HepG2 (cell line): ENCODE measurements at regions not wholly inside any gene's neighbourhood (a gene's known extent, or its start where the extent isn't known, plus 50 kb on each side); places are given as distances from the start of the nearest gene placed in this dataset.

Source experiments
- ATAC-seq: fragments of 200-7000 bp; cut with Tn5 transposase; 3 replicates; pipeline ENCODE4 v1.9.1; 2020; ENCODE audit warnings: mild to moderate bottlenecking, moderate library complexity
- BruUV-seq: library from RNA; stranded (reverse); fragments of 400-500 nt; replicated peaks from 2 replicates; lab custom pipeline; 2021; lab: Mats Ljungman, UMichigan
- CTCF ChIA-PET: fragments of 300-600 bp; formaldehyde crosslinking; extraction: SDS; loops from one replicate; lab custom pipeline; 2021; ENCODE audit warnings: low total read pairs, inconsistent platforms, low intra/inter-chr PET ratio; lab: Yijun Ruan, JAX
- POLR2A ChIA-PET: fragments of 350-600 bp; sonication (Branson Sonifier 250); formaldehyde crosslinking; loops from one replicate; lab custom pipeline; 2020; ENCODE audit warnings: antibody characterized with exemption, inconsistent platforms; lab: Yijun Ruan, JAX
- DNase-seq: peaks from one replicate; pipeline ENCODE4 v3.0.0-alpha.2; 2015; ENCODE audit warnings: low spot score
- FAIRE-seq: peaks from 3 replicates; lab custom pipeline; 2011; peaks lifted over from hg19 to GRCh38; lab: Jason Lieb, UNC
- H2AFZ ChIP-seq: one replicate; pipeline ENCODE4 v1.6.1; 2011; ENCODE audit warnings: low read length, inconsistent platforms
- H3K27ac ChIP-seq: fragments of 300-600 bp; 3 replicates; pipeline ENCODE4 v1.8.0; 2011; ENCODE audit warnings: mixed run types, mild to moderate bottlenecking, mixed read lengths, low read length, inconsistent platforms; ENCODE audit not compliant: insufficient read depth; ENCODE audit errors: extremely low read length
- H3K27me3 ChIP-seq, 2 experiments: fragments of 200-600 bp in 1 of 2; 2 replicates in 1 of 2; 3 replicates in 1 of 2; pipeline versions ENCODE4 v1.6.0 to v1.8.0; 2011; ENCODE audit warnings: low read length in 2 of 2, mild to moderate bottlenecking in 2 of 2, moderate library complexity in 2 of 2, inconsistent platforms in 1 of 2; ENCODE audit not compliant: insufficient read depth in 2 of 2, control insufficient read depth in 1 of 2
- H3K36me3 ChIP-seq, 2 experiments: fragments of 200-600 bp in 1 of 2; replicated peaks in 1 of 2; 2 replicates in 1 of 2; 3 replicates in 1 of 2; pipeline versions ENCODE4 v1.5.1 to v1.8.0; 2011; ENCODE audit warnings: low read length in 2 of 2, inconsistent platforms in 1 of 2; ENCODE audit not compliant: insufficient read depth in 2 of 2, control insufficient read depth in 1 of 2
- H3K4me1 ChIP-seq: 2 replicates; pipeline ENCODE4 v1.5.1; 2012; ENCODE audit warnings: low read length, inconsistent platforms; ENCODE audit not compliant: insufficient read depth
- H3K4me2 ChIP-seq: 2 replicates; pipeline ENCODE4 v1.6.0; 2011; ENCODE audit warnings: low read depth, low read length, inconsistent platforms
- H3K4me3 ChIP-seq, 3 experiments: fragments of 200-600 bp in 1 of 3; sonication (generic), shearing (Covaris generic) in 1 of 3; replicated peaks in 1 of 3; 2 replicates each; pipeline ENCODE4 v1.5.1; 2011 to 2016; ENCODE audit warnings: low read length in 3 of 3, inconsistent platforms in 2 of 3, low read depth in 2 of 3, mild to moderate bottlenecking in 2 of 3, control low read depth in 1 of 3, mixed read lengths in 1 of 3; ENCODE audit not compliant: insufficient read depth in 1 of 3
- H3K79me2 ChIP-seq: one replicate; pipeline ENCODE4 v1.6.1; 2011; ENCODE audit warnings: low read length, inconsistent platforms; ENCODE audit not compliant: insufficient read depth
- H3K9ac ChIP-seq: 2 replicates; pipeline ENCODE4 v1.6.0; 2011; ENCODE audit warnings: mild to moderate bottlenecking, low read depth, low read length, inconsistent platforms; ENCODE audit not compliant: insufficient read depth
- H3K9me3 ChIP-seq: 2 replicates; pipeline ENCODE4 v1.5.1; 2012; ENCODE audit warnings: mild to moderate bottlenecking, low read length
- H4K20me1 ChIP-seq: 2 replicates; pipeline ENCODE4 v1.6.0; 2011; ENCODE audit warnings: inconsistent platforms, mild to moderate bottlenecking, low read length, moderate library complexity; ENCODE audit not compliant: insufficient read depth
- GATA4 ChIP-seq: sonication (generic); IDR thresholded peaks from 2 replicates; pipeline ENCODE4 v1.6.1; 2016; ENCODE audit warnings: antibody characterized with exemption, low read depth, borderline replicate concordance
- KLF15 ChIP-seq: sonication (generic); formaldehyde crosslinking; IDR thresholded peaks from 2 replicates; pipeline ENCODE4 v1.8.1; 2023; ENCODE audit warnings: borderline replicate concordance, mild to moderate bottlenecking, inconsistent platforms, missing genetic modification reagents, mixed read lengths
- PAWR ChIP-seq: sonication (generic); formaldehyde crosslinking; IDR thresholded peaks from 2 replicates; pipeline ENCODE4 v1.4.0; 2020; ENCODE audit warnings: missing genetic modification reagents, mild to moderate bottlenecking, borderline replicate concordance
- RARG ChIP-seq: sonication (generic); formaldehyde crosslinking; IDR thresholded peaks from 2 replicates; pipeline ENCODE4 v1.4.0; 2020; ENCODE audit warnings: low read depth, mild to moderate bottlenecking, missing genetic modification reagents
- RELA ChIP-seq: sonication (generic); formaldehyde crosslinking; IDR thresholded peaks from 2 replicates; pipeline ENCODE4 v1.4.0; 2020; ENCODE audit warnings: missing genetic modification reagents
- SP2 ChIP-seq: sonication (generic); formaldehyde crosslinking; IDR thresholded peaks from 2 replicates; pipeline ENCODE4 v1.5.1; 2020; ENCODE audit warnings: mild to moderate bottlenecking, missing genetic modification reagents
- XRCC5 ChIP-seq: fragments of 200-400 bp; formaldehyde crosslinking; optimal IDR thresholded peaks from 2 replicates; pipeline ENCODE3; 2017; ENCODE audit warnings: mild to moderate bottlenecking, low read length
- ZNF136 ChIP-seq: sonication (generic); formaldehyde crosslinking; IDR thresholded peaks from 2 replicates; pipeline ENCODE4 v1.8.1; 2022; ENCODE audit warnings: low read depth, mild to moderate bottlenecking, moderate library complexity, missing genetic modification reagents
- ZNF230 ChIP-seq: sonication (generic); formaldehyde crosslinking; IDR thresholded peaks from 2 replicates; pipeline ENCODE4 v1.4.0; 2020; ENCODE audit warnings: mild to moderate bottlenecking, missing genetic modification reagents
- ZNF550 ChIP-seq: sonication (generic); formaldehyde crosslinking; IDR thresholded peaks from 2 replicates; pipeline ENCODE4 v1.4.0; 2020; ENCODE audit warnings: mild to moderate bottlenecking, missing genetic modification reagents, borderline replicate concordance
- WGBS: methylation state at CpG from one replicate; pipeline ENCODE4 v1.1.6; 2017; ENCODE audit warnings: low lambda C conversion rate; 5-methylcytosine and 5-hydroxymethylcytosine counted together
- in situ Hi-C: cut with HindIII; loops from 2 replicates; pipeline ENCODE4 v1.10.0; 2017; ENCODE audit warnings: low pct_unique_long_range_greater_than_20kb; ENCODE audit not compliant: extremely low pct_ligation_motif_present
- intact Hi-C: fragments of 100-400 bp; cut with micrococcal nuclease; formaldehyde crosslinking; loops from one replicate; pipeline ENCODE4 v1.10.0; 2022; ENCODE audit not compliant: unreplicated experiment
- TF ChIP-seq, protein P1 (sequence below): sonication (generic); formaldehyde crosslinking; IDR thresholded peaks from 2 replicates; pipeline ENCODE4 v1.4.0; 2020; ENCODE audit warnings: missing genetic modification reagents

DNA sequence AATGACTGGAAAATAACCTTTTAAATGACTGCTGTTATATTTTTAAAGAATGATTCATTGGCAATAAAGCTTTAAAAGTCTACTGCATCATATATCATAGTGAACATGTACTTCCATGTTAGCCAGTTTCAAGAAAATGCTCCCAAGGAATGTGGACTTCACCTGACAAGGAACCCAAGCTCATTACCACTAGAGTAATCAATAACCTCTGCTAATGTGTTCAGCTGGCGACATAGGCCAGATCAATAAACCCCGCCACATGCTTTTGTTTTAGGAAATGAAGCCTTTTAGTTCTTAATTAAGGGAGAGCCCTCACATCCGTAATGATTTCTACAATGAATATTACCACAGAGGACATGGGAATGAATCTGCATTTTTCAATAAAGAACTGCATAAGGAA is 1219.9 kb upstream of the CNTN5 start:
- TF ChIP-seq ZNF550 (CRISPR knock-in tag) (no peak), PAWR (no peak), RELA (CRISPR knock-in tag) (no peak), ZNF230 (no peak), SP2 (CRISPR knock-in tag) (no peak), RARG (no peak), ZNF136 (no peak), GATA4 (no peak), KLF15 (CRISPR knock-in tag) (no peak), XRCC5 (no peak)
- TF ChIP-seq, protein P1, sequence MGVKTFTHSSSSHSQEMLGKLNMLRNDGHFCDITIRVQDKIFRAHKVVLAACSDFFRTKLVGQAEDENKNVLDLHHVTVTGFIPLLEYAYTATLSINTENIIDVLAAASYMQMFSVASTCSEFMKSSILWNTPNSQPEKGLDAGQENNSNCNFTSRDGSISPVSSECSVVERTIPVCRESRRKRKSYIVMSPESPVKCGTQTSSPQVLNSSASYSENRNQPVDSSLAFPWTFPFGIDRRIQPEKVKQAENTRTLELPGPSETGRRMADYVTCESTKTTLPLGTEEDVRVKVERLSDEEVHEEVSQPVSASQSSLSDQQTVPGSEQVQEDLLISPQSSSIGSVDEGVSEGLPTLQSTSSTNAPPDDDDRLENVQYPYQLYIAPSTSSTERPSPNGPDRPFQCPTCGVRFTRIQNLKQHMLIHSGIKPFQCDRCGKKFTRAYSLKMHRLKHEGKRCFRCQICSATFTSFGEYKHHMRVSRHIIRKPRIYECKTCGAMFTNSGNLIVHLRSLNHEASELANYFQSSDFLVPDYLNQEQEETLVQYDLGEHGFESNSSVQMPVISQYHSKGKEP = no peak
- Histone ChIP-seq H3K27me3 (no peaks in the 10 kb centered on the region), H3K79me2 (no peaks in the 10 kb centered on the region), H3K36me3 (no peaks in the 10 kb centered on the region), H3K27ac (no peak overlapping the region), H2AFZ (no peak overlapping the region), H3K4me2 (no peak overlapping the region), H4K20me1 (no peaks in the 10 kb centered on the region), H3K9me3 (peaks cover 14% of the 10 kb centered on the region; the same call in 1 of the 2 replicates), H3K4me1 (no peaks in the 10 kb centered on the region), H3K4me3 (no peak overlapping the region), H3K9ac (no peak overlapping the region)
- ChIA-PET CTCF (no interaction called here), POLR2A (no interaction called here)
- intact Hi-C loops (no loop called here), in situ Hi-C loops (no loop called here)
- BruUV-seq = no TSS peak
- no peak for ATAC-seq
- 19% methylated on average over 3 of the region's 3 CpGs for WGBS
- FAIRE-seq = no peak
- no peak for DNase-seq
